Inflammatory macrophage treated with lipopolysaccharide for 1 hour (primary cell): ENCODE measurements at regions not wholly inside any gene's neighbourhood (a gene's known extent, or its start where the extent isn't known, plus 50 kb on each side); places are given as distances from the start of the nearest gene placed in this dataset.

ENCODE experiments used
- DNase-seq, 2 donors: peaks; one replicate each; pipeline ENCODE4 v3.0.0-alpha.2; 2020 to 2022

DNA sequence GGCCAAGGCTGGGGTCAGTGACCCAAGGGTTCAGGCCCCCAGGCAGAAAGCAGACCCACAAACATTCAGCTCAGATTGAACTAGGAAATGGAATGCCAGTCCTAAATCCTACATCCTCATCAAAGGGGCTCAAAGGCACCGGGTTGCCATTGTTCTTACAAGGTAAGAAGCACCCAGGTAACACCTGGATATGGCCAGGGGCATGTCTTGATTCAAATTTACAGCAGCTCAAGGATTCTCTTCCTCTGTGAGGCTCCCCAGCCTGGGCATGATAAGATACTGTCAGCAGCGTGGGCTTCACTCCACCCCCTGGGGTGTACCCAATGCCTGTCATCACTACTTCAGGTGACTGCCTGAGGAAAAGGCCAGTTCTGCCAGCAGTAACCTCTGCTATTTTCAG is 92.1 kb upstream of the FSTL4 start:
- no peak for DNase-seq

DNA sequence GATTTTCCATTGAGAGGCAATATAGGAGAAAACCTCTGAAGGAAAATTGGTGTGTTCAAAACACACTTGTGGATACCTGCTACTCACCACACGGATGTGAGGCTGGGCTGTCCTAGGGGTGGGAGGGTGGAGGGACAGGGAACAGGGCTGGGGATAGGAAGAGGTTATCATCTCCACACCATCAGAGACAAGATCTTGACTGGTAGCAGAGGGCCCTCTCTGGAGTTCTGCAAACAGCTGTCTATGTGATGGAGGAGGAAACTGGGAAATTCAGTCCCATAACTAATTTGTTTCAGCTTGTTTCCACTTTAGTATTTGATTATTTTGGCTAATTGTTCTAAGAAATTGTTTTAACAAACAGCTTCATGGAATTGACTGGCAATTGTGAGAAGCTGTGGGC is 91.6 kb upstream of the FSTL4 start:
- no peak for DNase-seq

DNA sequence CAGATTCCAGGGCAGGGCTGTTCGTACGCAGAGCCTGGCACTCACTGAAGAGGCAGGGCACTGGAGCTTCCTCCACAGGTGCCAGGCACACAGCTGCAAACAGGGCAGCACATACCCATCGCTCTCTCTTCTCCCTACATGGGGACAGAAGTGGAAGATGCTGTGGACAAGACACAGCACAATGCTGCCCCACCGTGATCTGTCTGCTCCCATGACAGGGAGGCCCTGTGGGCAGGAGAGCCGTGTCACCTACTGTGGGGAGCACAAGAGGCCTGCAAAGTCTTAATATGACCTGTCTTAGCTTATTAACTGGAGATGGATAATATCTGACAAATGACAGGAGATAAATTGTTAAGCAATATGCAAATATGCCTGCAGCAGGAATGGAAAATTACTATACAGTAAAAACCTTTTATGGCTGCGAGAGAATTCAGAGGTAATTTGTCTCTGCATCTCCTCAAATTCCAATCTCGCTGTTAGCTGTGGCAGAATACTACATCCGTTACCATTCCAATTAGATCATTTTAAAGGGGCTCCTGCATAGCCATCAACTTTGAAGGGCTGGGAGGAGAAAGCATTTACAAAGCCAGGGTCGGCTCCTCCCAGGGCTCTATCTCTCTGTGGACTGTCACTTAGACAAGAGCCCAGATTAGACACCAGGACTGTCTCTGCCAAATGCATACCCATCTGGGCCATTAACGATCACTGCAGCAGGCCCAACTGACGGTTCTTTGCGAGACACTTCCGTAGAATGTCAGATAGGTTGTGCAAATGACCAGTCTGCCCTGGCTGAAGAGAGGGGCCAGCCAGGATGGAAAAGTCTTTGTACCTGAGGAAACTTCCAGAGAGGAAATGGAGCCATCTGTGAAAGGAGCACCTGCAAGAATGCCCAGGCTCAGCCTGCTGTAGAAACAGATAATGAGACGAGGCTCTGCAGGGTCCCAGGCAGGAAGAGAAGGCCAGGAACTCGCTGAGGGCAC is 90.7 kb upstream of the FSTL4 start:
- DNase-seq = no peak

DNA sequence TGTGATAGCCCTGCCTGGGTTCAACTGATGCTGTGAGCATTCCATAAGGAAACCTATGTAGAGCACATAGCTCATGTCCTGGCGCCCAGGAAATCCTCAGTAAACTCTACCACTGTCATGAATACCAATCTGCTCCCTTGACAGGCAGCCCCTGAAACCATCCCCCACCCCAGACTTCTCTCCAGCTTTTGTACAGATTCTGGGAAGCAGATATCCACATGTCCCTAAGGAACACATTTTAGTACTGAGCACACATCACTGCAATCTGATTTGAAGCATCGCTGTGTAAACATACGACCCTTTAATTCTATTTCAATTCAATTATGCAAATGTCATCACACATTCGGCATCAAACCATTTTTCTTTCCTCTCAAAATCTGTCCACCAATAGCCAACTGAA is 89.5 kb upstream of the FSTL4 start:
- DNase-seq = no peak

DNA sequence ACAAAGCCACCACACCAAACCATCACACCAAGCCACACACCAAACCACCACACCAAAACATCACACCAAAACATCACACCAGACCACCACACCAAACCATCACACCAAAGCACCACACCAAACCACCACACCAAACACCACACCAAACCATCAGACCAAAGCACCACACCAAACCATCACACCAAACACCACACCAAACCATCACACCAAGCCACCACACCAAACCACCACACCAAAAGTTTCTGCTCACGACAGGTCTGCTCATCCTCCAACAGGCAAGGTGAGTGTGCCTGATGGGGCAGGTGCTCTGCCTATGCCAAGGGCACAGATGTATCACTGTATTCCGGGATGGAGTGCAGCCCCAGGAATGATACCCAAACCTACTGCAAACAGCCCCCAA is 87.9 kb upstream of the FSTL4 start:
- DNase-seq = no peak

DNA sequence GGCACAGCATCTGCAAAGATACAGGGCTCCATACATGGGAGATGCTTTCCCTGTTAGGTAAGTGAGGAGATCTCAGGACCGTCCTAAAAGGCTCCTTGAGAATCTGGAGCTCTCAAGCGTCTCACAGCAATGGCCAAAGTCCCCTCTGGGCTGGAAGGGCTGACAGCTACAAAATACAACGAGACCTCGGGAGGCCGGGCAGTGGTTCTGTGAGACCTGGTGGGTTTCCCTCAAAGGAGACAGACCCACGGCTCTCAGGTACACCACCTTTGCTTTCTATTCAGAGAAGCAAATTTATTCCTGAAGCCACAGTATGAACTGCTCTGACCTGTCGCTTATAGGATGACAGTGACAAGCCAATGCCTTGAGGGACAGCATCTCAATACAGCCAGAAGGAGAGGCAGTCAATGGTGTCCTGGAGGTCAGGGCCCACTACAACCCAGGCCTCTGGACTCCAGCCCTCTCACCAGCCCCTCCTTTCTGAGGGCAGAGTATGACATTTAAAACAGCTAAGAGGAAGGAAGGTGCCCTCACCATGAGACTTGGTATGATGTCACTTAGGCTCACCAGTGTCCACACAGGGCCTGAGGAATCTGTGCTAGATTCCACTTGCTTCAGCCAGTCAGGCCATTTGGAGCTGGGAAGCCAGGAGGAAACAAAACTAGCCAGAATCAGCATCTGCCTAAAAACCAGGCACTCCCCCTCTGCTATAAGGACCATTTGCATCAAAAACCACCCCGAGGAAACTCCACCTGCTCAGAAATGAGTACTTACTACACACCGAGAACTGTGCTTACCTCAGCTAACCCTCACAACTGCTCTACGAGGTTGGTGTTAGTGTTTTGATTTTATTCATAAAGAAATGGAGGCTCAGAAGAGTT is 86.5 kb upstream of the FSTL4 start:
- DNase-seq = peak in 1 of 2 donors; percentile 1

DNA sequence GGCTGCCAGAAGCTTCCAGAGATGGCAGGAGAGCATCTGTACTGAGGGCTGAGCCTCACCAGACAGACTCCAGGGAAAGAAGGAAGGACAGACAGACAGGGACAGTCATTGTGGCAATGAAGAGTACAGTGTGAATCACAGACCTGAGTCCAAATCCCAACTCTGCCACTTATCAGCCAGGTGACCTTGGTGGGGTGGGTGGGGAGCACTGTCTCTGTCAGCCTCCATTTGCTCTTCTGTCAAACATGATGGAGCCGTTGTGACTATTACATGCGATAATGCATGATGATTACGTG is 85.9 kb upstream of the FSTL4 start:
- no peak for DNase-seq

DNA sequence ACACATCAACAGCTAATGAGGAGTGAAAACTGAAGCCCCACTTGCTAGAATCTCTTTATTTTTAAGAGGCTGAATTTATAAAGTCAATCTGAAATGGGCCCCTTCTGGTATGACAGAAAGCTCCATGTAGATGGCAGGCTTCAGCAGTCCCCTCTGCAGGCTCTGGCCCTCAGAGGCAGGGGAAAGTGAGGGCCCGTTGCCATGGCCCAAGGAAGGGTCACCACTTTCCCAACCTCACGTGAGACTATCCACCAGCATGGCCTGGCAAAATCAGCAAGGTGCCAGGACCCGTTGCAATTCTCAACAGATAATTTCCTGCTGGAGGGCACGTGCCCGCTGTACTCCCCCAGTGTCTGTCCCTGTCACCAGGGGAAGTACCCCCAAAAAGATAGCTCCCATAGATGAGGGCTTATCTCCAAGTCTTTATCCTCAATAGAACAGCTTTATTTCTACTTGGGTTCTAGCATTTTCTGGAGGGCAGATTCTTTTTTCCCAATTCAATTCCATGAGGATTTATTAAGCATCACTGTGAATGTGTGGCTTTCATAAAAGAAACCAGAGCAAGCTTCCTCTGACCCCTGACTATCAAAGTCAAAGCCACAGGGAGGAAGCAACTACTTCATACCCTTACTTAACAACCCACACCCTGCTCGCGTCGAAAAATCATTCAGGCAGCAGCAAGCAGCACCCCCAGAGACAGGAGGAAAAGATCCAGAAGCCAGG is 85.4 kb upstream of the FSTL4 start:
- DNase-seq = no peak

DNA sequence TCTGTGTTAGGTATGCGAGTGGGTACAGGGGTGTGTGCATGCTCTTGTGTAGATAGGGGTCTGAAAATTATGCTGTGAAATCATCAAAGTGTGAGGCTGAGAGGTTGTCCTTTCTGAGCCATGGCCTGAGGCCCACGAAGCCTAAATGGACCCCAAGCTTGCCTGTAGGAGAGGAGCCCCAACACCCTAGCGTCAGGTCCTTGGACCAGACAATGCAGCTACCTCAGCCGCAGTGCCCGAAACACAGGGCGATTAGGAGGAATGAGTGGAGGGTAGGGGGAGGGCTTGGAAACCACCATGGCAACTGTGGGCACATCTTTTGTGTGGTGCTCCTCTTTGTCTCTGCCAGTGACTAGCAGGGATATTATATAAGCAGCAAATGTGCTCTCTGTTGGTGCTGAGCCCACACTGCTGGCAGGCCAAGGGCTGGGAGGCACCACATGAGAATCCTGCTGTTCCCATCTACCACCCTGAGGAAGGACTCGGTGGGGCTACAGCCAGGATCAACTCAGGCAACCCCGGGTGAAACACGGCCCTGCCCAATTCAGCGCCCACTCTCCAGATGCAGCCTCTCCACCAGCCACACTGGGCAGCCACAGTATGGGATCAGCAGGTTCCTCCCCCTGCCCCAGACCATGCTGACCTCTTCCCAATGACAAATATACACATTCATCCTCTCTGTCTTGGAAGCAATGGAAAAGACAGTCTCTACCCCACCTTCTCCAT is 84.6 kb upstream of the FSTL4 start:
- no peak for DNase-seq

DNA sequence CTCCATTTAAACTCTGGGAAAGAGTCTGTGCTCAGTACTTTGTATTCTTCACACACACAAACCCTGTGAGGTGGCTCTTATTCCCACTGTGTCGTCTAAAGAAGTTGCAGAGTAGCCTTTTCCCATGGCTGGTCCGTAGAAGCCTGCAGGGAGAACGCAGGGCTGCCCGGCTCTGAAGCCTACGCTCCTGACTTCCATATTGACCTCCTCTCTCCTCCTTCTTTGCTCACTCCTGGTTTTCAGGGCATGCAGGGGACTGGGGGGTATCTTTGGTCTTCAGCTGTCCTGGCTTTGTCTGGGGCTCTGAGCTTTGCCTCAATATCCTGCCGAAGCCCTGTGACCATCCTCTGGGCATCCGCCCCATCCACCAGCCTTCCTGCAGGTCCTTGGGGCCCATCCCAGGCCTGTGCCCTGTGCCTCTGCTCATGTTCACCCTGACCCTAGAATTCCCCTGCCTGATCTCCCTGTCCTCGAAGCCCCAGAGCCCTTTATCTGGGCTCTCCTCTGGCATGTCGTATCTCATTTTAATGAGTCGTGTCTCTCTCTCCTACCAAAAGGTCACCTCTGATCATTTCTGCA is 83.8 kb upstream of the FSTL4 start:
- no peak for DNase-seq

DNA sequence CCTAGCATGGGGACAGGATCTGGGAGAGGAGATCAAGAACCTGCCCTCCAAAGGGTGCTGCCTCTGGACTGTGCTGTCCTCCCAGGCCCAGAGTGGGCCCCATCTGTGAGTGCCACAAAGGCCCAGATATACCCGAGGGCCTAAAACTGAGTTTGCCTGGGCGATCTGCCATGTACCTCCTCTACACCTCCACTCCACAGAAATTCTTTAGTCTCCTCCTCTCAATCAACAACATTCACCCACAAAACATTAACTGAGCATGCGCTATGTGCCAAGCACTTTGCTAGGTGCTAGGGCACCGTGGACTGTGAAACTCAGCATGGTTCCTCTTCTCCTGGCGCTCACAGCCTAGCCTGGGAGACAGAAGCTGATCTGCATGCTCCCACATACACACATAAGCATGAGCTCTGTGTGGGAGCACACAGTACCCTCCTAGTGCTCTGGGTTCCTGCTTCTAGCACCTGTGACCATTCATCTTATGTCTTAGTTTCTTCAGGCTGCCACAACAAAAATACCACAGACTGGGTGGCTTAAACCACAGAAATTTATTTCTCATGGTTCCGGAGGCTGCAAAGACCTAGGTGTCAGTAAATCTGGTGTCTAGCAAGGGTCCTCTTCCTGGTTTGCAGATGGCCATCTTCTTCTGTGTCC is 82.0 kb upstream of the FSTL4 start:
- no peak for DNase-seq

DNA sequence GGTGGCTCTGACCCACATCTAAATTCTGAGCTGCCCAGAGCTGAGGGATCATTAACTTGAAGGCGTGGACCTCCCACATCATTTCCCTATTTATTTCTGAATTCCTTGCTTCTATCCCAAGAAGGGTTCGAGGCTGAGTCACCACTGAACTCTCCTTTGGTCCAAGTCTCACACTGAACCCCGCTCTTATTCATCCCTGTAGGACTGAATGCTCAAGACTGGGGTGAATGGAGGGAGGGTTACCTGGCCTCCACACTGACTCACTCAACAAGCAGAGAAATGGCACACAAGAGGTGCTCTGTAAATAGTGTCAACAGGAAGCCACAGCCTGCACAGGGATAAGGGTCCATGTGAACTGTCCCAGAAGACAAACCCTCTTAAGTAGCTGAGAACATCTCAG is 79.1 kb upstream of the FSTL4 start:
- no peak for DNase-seq

DNA sequence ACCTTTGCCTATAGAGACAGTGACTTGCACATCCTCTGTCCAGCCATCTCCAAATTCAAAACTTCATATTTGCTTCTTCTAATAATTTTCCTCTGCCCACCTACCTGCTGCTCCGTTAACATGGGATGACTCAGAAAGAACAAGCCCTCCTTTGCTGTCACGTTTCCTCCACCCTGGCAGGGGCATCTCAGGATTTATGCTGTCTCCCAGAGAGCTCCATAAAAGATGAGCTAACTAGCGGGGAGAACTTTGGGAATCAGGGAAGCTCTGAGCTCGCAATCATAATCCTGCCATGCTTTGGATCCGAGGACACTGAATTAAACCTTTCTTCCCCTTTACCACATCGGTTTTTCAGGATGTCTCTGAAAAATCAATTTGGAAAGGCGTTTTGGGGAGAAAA is 78.4 kb upstream of the FSTL4 start:
- DNase-seq = no peak

DNA sequence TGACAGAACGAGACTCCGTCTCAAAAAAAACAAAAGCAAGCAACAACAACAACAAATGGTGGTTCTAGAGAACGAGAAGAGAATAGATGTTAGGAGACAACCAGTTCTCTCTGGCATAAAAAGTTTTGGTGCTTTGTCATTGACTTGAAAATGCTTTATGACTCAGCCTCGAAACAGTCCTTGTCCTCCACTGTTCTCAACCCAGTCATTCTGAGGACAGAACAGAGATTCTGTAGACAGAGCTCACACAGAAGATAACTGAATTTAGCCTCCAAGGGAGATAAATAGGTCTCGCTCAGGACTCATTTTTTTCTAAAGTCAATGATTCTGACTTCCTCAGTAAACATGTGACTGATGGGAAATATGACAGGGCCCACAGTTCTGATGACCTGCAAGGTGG is 76.0 kb upstream of the FSTL4 start:
- no peak for DNase-seq

DNA sequence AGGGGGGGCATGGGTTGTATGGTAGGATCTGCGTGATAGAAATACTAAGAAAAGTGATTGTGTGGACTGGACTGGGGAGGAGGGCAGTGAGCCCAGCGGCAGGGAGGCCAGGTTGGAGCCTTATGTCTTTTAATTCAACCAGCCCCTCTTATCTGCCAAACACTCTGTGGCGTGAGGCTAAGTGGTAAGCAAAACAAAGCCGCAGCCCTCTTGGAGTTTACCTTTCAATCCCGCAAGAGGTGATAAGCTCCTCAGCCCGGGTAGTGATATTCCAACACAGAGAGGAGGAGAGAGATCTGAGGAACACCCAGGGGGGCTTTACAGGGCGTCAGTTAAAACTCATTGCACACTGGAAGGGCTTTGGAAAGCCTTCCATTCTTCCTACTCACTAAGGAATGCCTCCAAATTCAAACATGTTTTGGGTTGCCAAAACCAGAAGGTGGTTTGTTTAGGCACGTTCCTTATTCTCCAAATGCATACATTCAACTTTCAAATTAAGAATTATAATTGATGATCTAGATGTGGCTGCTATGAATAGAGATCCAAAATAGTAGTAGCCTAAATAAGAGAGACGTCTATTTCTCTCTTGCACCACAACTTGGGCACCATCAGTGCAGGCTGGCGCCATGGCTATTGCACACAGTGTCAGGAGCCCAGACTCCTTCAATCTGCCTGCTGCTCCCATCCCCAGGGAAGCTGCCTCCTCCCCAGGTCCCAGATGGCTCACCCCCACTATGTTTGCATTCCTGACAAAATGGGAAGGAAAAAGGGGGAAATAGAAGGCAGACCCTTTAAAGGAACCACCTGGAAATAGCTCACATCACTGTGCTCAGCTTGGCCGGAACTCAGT is 75.1 kb upstream of the FSTL4 start:
- no peak for DNase-seq

DNA sequence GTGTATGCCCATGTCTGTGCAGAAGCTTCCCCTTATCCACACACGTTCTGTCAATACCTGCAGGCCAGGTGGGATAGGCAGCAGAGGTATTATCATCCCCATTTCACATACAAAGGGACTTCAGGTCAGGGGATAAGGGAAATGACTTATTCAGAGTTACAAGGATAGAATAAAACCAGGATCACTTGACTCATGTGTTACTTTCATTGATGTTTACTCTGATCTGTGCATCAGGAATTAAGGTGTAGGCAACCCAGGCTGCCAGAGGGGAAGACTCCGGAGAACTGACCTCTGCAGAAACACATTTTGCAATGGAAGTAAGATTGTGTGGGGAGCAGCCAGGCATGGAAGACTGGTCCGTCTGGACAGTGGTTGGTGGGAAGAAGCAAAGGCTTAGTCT is 74.2 kb upstream of the FSTL4 start:
- DNase-seq = no peak

DNA sequence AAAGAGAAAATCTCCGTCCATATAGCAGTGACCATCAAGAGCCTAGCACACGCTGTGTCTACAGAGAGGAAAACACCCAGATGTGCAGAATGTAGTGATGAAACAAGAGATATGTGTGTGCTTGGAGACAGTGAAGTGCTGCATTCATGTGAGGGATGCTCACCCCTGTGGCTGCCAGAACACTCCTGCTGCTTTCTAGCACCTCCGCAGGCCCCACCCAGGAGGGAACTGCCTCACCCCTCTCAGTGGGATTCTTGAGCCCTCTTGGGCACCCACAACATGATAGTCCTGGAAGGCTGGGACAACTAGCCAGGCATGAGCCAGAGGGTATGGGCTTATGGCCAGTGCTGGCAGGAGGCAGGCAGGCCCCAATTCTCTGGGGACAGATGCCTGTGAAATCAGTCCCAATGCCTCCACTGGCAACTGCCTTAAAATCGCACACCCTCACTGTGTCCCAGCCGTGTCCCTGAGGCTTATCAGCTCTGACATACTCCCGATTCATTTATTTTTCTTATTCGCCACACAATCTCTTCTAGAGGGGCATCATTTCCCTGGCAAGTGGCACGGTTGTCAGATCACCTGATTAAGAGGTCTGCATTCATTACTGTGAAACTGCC is 73.2 kb upstream of the FSTL4 start:
- no peak for DNase-seq

DNA sequence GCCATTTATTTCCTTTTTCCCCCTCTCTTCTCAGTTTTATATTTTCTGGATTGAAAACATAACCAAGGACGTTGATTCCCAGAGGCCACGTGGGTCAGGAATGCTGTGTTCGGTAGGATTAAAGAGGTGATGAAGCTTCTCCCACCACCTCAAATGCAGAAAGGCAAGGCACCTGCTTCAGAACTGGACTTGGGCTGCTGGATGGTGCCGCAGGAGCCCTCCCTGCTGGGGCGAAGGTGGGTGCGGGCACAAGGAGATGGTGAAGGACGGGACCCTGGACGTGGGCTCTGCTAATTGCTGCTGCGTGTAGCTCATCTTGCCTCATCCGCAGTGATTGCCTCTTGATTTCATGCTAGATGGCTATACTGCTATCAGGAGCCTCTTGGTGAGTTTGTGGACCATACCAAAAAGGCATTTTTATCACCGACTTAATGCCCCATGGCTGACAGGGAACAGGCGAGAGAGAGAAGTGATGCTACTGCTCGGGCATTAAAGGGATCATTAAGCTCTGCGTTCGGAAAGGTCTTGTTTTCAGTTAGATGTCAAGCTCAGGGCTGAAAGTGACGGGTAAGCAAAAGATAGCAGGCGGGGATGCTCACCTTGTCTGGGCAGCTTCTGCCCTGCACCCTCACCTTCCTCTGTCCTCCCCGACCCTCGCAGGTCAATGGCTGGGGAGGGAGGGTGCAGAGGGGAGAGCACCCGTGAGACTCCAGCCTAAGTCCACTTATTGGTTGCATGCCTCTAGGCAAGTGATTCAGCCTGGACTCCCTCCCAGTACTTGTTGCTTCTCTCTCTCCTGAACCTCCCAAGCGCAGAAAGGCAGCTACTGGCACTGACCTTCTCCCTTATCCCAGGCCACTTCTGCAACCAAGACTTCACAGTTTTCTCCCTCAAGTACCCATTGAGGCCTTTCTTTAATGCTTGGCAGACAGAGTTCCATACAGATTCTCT is 71.6 kb upstream of the FSTL4 start:
- no peak for DNase-seq

DNA sequence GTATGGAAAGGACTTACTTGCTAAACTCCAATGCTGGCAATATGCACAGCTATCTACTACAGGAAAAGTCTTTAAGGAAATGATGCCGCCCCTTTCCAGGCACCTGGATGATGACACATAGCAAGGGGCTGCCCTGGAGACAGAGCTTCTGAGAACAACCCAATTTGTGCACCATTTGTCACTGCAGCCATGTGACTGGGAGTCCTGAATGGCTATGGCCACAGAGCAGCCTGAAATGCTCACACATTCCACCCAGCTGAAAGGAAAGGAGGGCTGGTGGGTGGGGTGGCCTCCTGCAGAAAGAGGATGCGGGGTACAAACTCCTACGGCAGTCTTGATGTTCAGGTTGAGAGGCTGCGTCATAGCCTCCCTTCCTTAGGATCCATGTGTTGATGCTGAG is 70.1 kb upstream of the FSTL4 start:
- no peak for DNase-seq
